AG20443 (cell line): ENCODE measurements at regions not wholly inside any gene's neighbourhood (a gene's known extent, or its start where the extent isn't known, plus 50 kb on each side); places are given as distances from the start of the nearest gene placed in this dataset.

Source experiments
- DNase-seq: peaks from one replicate; pipeline ENCODE4 v3.0.0; 2012; ENCODE audit warnings: low spot score, mixed read lengths

DNA sequence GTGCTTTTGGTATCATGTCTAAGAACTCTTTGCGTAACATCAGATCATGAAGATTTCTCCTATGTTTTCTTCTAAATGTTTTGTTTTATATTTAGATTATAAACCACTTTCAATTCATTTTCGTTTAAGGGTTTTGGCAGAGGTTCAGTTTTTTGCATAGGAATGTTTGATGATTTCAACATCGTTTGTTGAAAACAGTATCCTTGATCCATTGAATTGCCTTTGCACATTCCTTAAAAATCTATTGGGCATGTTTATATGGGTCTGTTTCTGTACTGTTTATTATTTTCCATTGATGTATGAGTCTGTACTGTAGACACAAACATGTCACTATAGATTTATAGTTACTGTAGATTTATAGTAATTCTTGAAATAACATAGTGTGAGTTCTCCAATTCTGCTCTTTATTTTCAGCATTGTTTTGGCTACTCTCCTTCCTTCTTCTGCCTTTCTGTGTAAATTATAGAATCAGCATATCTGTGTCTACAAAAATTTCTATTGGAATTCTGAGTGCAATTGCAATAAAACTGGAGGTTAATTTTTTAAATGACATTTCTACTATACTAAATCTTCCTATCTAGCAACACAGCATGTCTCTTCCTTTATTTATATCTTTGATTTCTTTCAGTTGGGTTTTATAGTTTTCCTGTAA lies 374.0 kb downstream of the SV2B start:
- no peak for DNase-seq

- no peak for DNase-seq
These were observed 376.6 kb upstream of the SLCO3A1 start for GRCh38 chr15:91476861-91477260.

DNA sequence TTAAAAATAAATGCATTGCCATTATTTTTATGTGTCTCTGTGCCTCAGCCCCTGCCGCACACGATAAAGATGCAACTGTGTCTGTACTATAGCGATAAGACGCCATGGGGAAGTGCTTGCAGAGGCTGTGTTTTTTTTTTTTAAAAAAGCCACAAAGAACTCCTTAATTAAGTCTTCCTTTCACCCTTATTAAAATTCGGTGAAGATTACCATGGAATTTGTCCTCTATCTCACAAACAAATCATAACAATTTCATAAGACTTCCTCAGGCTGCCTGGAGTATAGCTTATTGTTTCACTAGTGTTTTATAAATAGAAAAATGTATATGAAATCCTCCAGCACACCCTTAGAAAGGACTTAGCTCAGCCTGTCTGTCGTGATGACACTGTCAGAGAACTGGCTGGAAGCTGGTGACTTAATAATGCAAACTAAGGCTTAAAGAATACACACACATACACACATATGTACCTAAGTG lies 374.8 kb upstream of the SLCO3A1 start:
- no peak for DNase-seq

GRCh38 chr15:91480426-91480825 lies 373.1 kb upstream of the SLCO3A1 start:
- DNase-seq: no peak

DNA sequence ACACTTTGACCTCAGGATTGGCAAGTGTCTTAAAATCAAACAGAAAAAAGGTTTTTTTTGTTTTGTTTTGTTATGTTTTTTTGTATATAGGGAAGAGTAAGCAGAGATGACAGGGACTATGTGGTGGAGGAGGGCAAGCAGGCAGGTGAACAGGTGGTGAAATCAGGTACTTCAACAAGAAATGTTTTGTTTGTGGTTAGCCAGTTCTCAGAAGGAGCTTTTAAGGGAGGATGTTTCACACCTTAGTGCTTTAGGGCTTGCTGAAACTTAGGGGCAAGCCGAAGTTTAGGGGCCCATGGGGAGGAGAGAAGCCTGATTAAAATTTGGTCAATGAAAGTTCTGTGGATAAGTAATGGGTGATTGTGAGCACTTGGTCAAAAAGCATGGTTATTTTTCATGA lies 370.7 kb upstream of the SLCO3A1 start:
- no peak for DNase-seq

DNA sequence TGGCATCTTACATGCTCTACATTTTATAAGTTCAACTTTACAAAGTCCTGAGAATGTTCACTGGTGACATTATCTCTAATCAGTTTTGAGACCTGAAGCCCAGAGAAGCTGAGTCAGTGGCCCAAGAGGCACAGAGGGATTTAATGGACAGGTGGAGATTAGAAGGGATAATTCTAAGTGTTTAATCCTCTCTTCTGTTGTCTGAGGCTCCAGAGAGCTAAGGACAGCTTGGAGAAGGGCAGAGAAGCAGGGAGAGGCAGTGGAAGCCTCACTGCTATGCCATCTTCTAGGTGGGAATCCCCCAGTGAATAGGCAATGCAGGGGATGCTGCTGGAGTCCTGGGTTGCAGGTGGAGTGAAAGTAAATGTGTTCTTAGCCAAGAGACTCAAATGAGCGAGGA lies 369.4 kb upstream of the SLCO3A1 start:
- no peak for DNase-seq

GRCh38 chr15:91488452-91488851 lies 365.1 kb upstream of the SLCO3A1 start:
- no peak for DNase-seq

GRCh38 chr15:91490211-91490610 lies 363.3 kb upstream of the SLCO3A1 start:
- DNase-seq: no peak

- DNase-seq: no peak
These were observed 362.2 kb upstream of the SLCO3A1 start for GRCh38 chr15:91491101-91491950.

DNA sequence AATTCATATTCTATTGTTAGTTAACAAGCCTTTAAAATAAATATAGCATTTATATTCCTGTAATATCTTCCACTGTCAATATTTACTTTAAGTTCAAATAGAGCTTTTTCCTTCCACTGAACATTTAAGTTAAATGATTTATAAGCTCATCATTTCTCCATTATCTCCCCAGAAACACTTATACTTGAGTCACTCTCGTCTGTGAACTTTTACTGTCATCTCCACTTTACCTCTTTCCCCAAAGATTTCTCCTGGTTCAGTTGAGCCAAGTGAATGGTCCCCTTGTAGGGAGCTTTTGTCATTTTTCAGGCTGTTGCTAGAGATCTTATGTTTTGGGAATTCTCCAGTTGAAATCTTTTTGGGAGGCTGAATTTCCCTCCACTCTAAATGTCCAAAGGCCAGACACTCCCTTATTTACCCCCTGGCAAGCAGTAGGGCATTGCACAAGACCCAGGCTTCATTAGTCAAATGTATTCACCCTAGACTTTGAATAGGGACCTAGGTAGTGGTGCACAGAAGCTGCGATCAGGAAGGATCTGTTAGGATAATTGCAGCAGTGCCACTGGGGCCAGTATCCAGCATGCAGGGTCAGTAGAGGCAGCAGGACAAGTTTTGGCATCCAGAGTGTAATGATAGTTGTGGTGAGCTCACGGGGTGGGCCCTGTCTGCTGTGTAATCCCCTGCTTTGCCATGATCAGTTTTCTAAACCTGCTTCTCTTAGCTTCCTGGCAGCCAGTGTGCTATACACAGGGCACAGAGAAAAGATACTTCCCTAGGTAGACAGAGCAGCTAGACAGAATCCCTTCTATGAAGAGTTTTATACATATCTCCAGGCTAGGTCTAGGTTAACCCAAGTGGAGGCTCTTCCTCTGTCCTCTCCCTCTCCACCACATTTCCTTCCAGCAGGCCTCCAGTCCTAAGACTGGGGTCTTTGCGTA lies 356.5 kb upstream of the SLCO3A1 start:
- DNase-seq: no peak

GRCh38 chr15:91498046-91498748 lies 355.3 kb upstream of the SLCO3A1 start:
- DNase-seq: no peak

DNA sequence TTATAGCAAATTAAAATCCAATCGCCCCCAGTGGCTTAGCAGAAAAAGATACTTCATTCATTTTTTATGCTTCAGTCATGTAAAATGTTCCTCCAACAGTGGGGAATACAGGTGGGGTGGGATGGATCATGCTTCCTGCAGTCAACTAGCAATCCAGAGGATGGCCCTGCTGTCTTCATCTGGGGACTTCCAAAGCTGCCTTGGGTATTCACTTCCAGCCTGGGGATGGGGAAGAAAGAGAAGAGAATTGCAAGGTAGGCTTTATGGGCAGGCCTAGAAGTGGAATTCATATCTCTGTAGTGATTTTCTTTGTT lies 354.8 kb upstream of the SLCO3A1 start:
- no peak for DNase-seq

DNA sequence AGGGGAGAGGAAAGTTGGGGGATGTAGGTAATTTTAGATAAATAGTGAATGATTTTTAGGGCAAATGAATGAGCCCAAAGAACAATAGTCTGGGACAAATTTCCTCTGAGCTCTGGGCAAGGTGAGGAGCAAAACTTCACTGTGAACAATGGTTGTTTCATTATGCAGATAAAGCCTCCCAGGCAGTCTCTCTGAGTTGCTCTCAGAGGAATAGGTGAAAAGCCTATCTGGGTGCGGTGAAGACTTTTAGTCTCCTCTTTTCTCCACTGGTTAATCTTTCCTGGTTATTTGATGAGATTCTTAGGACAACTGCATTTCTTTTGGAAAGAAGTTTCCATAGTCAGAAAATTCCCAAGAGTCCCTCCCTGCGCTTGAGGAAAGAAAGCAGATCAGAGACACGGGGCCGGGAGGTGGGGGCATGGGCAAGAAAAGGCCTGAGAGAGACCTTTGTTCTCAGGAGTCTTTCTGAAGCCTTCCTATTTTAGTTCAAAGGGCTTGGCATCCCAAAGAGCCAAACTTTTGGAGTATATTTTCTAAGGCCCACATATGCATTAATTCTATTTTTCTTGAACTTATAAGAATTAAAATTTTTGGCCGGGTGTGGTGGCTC lies 353.6 kb upstream of the SLCO3A1 start:
- no peak for DNase-seq

DNA sequence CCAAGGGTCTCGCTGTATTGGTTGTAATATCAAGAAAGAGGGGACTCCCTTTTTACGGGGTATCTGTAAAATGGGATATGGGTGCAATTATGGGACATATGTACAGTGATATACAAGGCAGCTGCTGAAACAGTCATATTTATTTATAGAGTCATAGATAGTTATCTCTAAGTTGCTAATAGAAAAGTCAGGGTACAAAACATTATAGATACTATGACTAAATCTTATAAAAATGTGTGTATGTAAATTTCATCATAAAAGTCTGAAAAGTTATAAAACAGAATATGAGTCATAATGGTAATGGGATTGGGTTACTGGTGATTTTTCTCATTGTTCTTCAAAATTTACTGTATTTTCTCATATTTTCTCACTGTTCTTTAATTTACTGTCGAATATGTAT lies 344.9 kb upstream of the SLCO3A1 start:
- DNase-seq: no peak

GRCh38 chr15:91514147-91514546 lies 339.4 kb upstream of the SLCO3A1 start:
- no peak for DNase-seq

- DNase-seq: peak; percentile 90
These were observed 338.2 kb upstream of the SLCO3A1 start for GRCh38 chr15:91515188-91515754.

DNA sequence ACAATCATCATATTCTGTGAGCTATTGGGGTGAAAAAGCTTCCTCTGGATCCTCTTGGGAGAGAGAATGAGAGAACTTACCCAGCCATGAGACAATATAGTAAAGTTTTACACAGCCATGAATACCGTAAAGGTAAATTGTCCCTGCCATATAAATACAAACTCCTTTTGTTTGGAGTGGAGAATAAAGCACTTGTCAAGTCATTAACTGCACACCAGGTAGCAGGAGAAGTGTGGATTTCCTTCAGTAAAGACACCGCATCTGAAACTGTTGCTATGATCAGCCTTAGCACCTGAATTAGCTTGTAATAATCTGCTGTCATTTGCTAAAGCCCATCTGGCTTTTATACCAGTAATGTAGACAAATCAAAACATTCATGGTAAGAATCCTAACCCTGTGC lies 336.6 kb upstream of the SLCO3A1 start:
- DNase-seq: no peak

DNA sequence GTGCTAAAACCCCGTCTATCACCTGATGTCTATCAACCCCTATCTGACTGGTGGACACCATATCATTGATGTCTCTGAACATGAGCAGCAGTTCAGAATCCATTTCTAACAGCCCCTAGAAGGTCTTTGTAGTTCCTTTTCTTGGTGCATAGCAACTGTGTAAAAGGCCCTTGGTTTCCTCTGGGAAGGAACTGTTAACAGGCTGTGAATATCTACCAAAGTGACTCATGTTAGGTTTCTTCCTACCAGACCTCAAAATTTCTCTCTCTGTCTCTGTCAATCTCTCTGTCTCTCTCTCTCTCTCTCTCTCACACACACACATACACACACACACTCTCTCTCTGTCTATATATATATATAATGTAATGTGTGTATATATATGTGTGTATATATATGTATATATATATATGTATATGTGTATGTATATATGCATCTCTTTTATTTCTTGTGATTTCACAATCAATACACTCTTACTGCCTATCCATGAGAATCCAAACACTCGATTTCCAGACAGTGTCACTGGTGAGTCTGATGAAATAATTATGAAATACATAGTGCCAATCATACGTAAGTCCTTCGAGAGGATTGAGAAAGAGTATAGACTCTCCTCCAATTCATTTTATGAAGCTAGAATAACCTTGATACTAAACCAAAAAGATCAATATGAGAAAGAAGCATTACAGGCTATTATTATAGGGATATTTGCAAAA lies 335.9 kb upstream of the SLCO3A1 start:
- DNase-seq: no peak

- DNase-seq: no peak
These were observed 332.7 kb upstream of the SLCO3A1 start for GRCh38 chr15:91520850-91521249.

GRCh38 chr15:91521548-91521947 lies 332.0 kb upstream of the SLCO3A1 start:
- DNase-seq: no peak

- peak; percentile 44 for DNase-seq
These were observed 331.5 kb upstream of the SLCO3A1 start for GRCh38 chr15:91521996-91522395.
